ENCODE measurements at regions not wholly inside any gene's neighbourhood (a gene's known extent, or its start where the extent isn't known, plus 50 kb on each side); places are given as distances from the start of the nearest gene placed in this dataset.

- Histone ChIP-seq H3K4me2 (ENCODE audit: low read depth, low read length, poor library complexity, severe bottlenecking) (no peak overlapping the region), H3K27me3 (ENCODE audit: insufficient read depth, low read length, poor library complexity, severe bottlenecking) (no peaks in the 10 kb centered on the region), H3K36me3 (ENCODE audit: insufficient read depth, low read length) (no peaks in the 10 kb centered on the region), H4K20me1 (ENCODE audit: insufficient read depth, low read length, poor library complexity, severe bottlenecking) (no peaks in the 10 kb centered on the region), H2AFZ (ENCODE audit: low read length) (no peak overlapping the region), H3K4me1 (ENCODE audit: insufficient read depth, low read length, poor library complexity, severe bottlenecking) (peaks cover 10% of the 10 kb centered on the region), H3K9ac (ENCODE audit: low read depth, low read length, poor library complexity, severe bottlenecking) (no peak overlapping the region), H3K79me2 (ENCODE audit: insufficient read depth, low read length) (no peaks in the 10 kb centered on the region), H3K9me2 (replicated peaks; ENCODE audit: low read depth, low read length) (no peaks in the 10 kb centered on the region), H3F3A (ENCODE audit: low read depth) (no peaks in the 10 kb centered on the region), H3K9me3 (ENCODE audit: insufficient read depth, low read depth, low read length) (no peaks in the 10 kb centered on the region; the same call in 1 of the 2 replicates), H3K4me3 (ENCODE audit: low read length, poor library complexity, severe bottlenecking) (no peak overlapping the region)
- TF ChIP-seq EZH2phosphoT487 (IDR thresholded peaks at IDR 0.05; ENCODE audit: borderline replicate concordance), result no peak
- TF ChIP-seq, protein P1, sequence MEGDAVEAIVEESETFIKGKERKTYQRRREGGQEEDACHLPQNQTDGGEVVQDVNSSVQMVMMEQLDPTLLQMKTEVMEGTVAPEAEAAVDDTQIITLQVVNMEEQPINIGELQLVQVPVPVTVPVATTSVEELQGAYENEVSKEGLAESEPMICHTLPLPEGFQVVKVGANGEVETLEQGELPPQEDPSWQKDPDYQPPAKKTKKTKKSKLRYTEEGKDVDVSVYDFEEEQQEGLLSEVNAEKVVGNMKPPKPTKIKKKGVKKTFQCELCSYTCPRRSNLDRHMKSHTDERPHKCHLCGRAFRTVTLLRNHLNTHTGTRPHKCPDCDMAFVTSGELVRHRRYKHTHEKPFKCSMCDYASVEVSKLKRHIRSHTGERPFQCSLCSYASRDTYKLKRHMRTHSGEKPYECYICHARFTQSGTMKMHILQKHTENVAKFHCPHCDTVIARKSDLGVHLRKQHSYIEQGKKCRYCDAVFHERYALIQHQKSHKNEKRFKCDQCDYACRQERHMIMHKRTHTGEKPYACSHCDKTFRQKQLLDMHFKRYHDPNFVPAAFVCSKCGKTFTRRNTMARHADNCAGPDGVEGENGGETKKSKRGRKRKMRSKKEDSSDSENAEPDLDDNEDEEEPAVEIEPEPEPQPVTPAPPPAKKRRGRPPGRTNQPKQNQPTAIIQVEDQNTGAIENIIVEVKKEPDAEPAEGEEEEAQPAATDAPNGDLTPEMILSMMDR (conservative IDR thresholded peaks at IDR 0.05; ENCODE audit: low read length), result no peak
These were observed 145.9 kb upstream of the ITGB1 start for GRCh38 chr10:33103863-33104379.

- no peak overlapping the region for H3K4me3 ChIP-seq (ENCODE audit: low read length, poor library complexity, severe bottlenecking)
- H3K9ac ChIP-seq (ENCODE audit: low read depth, low read length, poor library complexity, severe bottlenecking), result no peak overlapping the region
- H3K4me2 ChIP-seq (ENCODE audit: low read depth, low read length, poor library complexity, severe bottlenecking), result no peak overlapping the region
- H3K4me1 ChIP-seq (ENCODE audit: insufficient read depth, low read length, poor library complexity, severe bottlenecking), result peaks cover 11% of the 10 kb centered on the region
- no peaks in the 10 kb centered on the region for H3K79me2 ChIP-seq (ENCODE audit: insufficient read depth, low read length)
- no peaks in the 10 kb centered on the region for H3K36me3 ChIP-seq (ENCODE audit: insufficient read depth, low read length)
- H3K27me3 ChIP-seq (ENCODE audit: insufficient read depth, low read length, poor library complexity, severe bottlenecking), result no peaks in the 10 kb centered on the region
- TF ChIP-seq, protein P1 (conservative IDR thresholded peaks at IDR 0.05; ENCODE audit: low read length), result no peak
- no peak for TF ChIP-seq EZH2phosphoT487 (IDR thresholded peaks at IDR 0.05; ENCODE audit: borderline replicate concordance)
- H3K9me3 ChIP-seq (ENCODE audit: insufficient read depth, low read depth, low read length), result no peaks in the 10 kb centered on the region; the same call in 1 of the 2 replicates
- no peaks in the 10 kb centered on the region for H4K20me1 ChIP-seq (ENCODE audit: insufficient read depth, low read length, poor library complexity, severe bottlenecking)
- no peak overlapping the region for H2AFZ ChIP-seq (ENCODE audit: low read length)
- H3K9me2 ChIP-seq (replicated peaks; ENCODE audit: low read depth, low read length), result no peaks in the 10 kb centered on the region
- H3F3A ChIP-seq (ENCODE audit: low read depth), result no peaks in the 10 kb centered on the region
These were observed 144.0 kb upstream of the ITGB1 start for GRCh38 chr10:33102071-33102470.

DNA sequence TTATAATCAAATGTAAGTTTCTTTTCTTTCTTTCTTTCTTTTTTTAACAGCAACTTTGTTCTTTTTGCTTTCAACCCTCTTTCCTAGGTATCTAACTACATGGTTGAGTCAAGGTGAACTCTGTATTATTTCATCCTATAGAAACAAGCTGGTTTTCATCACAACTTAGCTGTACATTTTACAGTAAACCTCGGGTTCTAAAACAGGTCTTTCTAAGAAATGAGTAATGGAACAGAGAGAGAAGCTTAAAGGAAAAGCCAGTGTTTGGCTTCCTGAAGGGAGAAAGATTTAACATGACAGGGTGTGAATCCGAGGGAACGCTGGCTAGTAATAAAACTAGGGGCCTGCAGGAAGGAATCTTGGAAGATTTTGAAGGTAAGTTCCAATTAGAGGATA, 143.4 kb upstream of the ITGB1 start:
- H3K27me3 ChIP-seq (ENCODE audit: insufficient read depth, low read length, poor library complexity, severe bottlenecking), result no peaks in the 10 kb centered on the region
- no peaks in the 10 kb centered on the region for H4K20me1 ChIP-seq (ENCODE audit: insufficient read depth, low read length, poor library complexity, severe bottlenecking)
- no peaks in the 10 kb centered on the region for H3F3A ChIP-seq (ENCODE audit: low read depth)
- H3K9me2 ChIP-seq (replicated peaks; ENCODE audit: low read depth, low read length), result no peaks in the 10 kb centered on the region
- H3K79me2 ChIP-seq (ENCODE audit: insufficient read depth, low read length), result no peaks in the 10 kb centered on the region
- no peak overlapping the region for H3K4me2 ChIP-seq (ENCODE audit: low read depth, low read length, poor library complexity, severe bottlenecking)
- TF ChIP-seq, protein P1 (conservative IDR thresholded peaks at IDR 0.05; ENCODE audit: low read length), result no peak
- TF ChIP-seq EZH2phosphoT487 (IDR thresholded peaks at IDR 0.05; ENCODE audit: borderline replicate concordance), result no peak
- H3K4me3 ChIP-seq (ENCODE audit: low read length, poor library complexity, severe bottlenecking), result no peak overlapping the region
- peaks cover 11% of the 10 kb centered on the region for H3K4me1 ChIP-seq (ENCODE audit: insufficient read depth, low read length, poor library complexity, severe bottlenecking)
- H3K36me3 ChIP-seq (ENCODE audit: insufficient read depth, low read length), result no peaks in the 10 kb centered on the region
- H3K9ac ChIP-seq (ENCODE audit: low read depth, low read length, poor library complexity, severe bottlenecking), result no peak overlapping the region
- H2AFZ ChIP-seq (ENCODE audit: low read length), result no peak overlapping the region
- no peaks in the 10 kb centered on the region; the same call in 1 of the 2 replicates for H3K9me3 ChIP-seq (ENCODE audit: insufficient read depth, low read depth, low read length)

Data from Loucy (cell line).